HG03354 (cell line): ENCODE measurements at regions not wholly inside any gene's neighbourhood (a gene's known extent, or its start where the extent isn't known, plus 50 kb on each side); places are given as distances from the start of the nearest gene placed in this dataset.
"Not testable (repeated sequence)": the region's sequence is repeated elsewhere in the genome, so short reads cannot be mapped to it uniquely, and the experiment has no call there.

Source experiments
- ATAC-seq: cut with Tn5 transposase; IDR thresholded peaks from one replicate; pipeline ENCODE4 v1.9.1; 2021; ENCODE audit warnings: mild to moderate bottlenecking; ENCODE audit not compliant: unreplicated experiment, poor library complexity, severe bottlenecking

DNA sequence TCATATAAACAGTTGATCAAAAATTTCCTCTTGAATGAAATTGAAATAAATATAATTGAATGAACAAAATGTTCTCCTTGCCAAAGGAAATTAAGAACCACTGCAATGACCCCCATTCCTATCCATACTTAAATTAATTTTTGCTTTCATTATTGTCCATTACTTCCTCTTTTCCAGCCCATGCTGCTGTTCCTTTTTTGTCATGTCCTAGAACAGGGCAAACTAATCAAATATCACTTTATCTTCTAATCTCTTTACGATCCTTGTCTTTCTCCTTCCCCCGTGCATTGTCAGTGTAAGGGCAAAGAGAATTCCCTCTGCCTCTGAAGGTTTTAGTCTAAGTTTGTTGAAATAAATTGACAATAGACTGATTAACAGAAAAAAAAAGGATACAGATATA lies 203.0 kb downstream of the CENPC start:
- no peak for ATAC-seq

DNA sequence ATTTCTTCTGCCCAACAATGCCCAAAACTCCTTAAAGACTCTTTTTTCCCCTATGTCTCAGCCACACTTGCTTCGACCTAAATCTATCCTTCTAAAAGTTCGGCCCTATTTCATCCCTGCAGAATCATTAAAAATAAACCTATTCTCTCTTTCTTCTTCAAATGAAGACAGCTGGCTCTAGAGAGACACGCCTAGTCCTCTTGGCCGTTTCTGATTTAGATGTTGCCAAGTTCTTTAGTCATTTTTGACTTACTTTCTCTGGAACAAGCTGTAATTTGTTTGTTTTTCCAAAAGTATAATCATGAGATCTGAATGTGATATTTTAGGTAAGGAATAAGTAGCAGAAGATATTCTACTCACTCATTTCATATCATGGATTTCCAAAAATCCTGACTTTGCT lies 211.6 kb downstream of the CENPC start:
- no peak for ATAC-seq

DNA sequence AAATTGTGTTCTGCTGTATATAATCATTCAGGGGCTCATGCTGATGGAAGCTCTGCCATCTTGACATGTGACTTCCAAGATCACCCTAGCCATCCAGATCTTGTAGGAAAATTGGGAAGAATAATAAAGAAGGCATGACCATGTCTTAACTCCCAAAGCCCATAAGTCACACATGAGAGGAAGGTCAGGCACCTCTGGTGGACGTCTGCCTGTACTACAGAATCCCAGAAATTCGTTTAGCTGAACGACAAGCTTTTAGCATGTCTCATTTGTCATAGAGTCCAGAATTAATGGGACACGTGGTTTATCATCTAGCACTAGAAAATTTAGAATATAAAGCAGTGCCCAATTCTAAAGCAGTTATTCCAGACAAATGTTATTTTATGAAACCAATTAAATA lies 212.7 kb downstream of the CENPC start:
- peak; percentile 90 for ATAC-seq

DNA sequence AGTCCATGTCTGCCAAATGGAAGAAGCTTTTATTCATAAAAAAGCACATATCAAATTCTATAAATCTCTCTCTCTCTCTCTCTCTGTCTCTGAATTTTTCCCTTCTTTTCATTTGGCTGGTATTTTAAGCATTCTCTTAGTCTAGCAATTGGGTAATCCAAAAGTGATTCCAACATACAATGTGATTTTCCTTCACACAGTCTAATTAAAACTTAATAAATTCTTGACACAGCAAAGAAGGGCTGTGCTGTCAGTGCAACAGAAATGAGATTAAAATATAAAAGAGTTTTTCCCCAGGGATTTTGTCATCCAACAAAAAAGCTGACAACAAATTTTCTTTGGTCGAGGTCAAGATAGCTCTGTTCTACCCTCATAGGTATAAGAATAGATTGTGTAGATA lies 216.9 kb downstream of the CENPC start:
- ATAC-seq = no peak

DNA sequence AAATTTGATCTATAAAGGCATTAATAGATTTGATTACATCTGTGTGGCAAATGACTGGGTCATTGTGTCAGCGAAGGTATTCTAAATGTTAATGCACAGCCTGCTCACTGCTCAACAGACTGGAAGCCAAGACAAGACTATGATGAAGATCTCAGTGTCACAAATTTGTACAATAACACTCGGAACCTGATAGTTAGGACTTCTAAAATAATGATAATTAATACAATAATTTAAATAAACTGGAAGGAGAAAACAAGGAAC lies 217.4 kb downstream of the CENPC start:
- ATAC-seq = no peak

DNA sequence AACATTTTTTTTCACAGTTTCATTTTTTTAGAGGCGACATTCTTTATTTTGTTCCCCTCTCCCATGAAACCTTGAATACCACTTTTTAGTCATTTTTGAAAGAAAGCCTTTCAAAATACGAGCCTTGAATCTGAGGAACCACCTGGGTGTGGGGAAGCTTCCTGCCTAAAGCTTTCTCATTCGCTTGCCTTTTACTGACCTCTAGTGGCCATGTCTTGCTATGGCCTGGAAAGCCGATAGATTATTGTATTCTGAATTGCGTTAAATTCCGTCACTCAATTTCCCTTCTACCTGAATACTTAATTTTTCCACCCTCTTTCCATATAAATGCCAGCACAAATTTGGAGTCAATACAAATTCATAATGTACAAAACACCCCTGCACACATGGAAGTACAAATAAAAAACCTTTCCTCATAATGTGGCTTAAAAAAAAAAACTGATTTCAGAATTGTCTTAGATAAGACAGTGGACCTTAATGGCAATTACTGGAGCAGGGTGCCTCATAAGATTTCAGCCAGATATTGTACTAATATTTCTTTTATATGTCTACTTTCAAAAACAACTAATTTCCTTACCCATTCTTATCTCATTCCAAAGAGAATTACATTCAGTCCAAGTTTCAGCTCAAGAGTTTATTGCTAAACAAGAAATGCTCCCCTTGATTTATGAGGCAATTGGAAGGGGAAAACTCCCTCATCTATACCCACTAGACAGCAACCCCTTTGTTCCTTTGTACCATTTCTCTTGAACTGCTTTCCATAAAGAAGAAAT lies 217.9 kb downstream of the CENPC start:
- peak; percentile 97 for ATAC-seq

DNA sequence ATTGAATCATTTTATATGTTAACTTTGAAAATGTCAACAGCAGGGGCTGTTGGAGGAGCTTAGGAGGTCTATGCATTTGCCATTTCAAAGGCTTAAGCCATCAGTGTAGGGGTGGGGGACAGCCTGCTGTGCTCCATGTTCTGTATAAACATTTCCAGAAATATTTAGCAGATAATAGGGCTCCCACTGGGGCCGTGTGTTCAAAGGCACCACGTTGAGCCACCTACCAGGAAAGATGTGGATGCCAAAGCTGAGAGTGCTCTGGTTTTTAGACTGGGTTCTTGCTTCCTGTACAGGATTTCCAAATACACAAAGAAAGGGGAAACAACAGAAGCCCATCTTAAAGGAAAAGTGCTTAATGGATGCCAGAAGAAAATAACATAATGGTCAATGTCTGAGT lies 219.5 kb downstream of the CENPC start:
- no peak for ATAC-seq

DNA sequence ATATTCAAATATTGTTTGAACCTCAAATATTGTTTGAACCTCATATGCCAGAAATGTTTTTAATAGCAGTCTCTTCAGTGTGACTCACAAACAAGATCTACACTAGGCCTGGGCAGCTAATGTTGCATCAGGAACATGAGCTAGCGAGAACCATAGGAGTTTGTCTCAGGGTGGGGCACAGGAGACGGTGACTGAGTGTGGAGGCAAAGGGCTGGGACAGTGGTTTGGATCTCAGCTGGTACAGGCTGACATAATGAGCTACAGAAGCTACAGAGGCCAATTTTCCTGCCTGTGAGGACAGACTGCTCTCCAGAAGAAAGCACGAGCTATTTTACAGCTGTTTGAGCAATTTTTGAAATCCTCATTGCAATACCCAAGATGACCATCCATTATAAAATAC lies 224.7 kb downstream of the CENPC start:
- ATAC-seq = no peak

DNA sequence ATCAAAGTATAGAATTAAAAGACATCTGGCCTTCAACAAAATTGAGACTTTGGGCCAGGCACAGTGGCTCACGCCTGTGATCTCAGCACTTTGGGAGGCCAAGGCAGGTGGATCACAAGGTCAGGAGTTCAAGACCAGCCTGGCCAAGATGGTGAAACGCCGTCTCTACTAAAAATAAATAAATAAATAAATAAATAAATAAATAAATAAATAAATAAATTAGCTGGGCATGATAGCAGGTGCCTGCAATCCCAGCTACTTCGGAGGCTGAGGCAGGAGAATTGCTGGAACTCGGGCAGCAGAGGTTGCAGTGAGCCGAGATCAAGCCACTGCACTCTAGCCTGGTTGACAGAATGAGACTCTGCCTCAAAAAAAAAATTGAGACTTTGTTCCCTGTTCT lies 225.7 kb downstream of the CENPC start:
- ATAC-seq = not testable (repeated sequence)

DNA sequence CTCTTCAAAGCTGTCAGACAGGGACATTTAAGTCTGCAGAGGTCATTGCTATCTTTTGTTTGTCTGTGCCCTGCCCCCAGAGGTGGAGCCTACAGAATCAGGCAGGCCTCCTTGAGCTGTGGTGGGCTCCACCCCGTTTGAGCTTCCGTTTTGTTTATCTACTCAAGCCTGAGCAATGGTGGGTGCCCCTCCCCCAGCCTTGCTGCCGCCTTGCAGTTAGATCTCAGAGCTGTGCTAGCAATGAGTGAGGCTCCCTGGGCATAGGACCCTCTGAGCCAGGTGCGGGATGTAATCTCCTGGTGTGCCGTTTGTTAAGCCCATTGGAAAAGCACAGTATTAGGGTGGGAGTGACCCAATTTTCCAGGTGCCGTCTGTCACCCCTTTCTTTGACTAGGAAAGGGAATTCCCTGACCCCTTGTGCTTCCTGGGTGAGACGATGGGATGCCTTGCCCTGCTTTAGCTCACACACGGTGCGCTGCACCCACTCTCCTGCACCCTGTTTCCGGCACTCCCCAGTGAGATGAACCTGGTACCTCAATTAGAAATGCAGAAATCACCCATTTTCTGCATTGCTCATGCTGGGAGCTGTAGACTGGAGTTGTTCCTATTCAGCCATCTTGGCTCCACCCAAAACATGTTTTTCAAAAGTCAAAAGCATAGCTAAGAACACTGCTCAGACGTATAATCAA lies 244.7 kb downstream of the CENPC start:
- ATAC-seq = not testable (repeated sequence)

DNA sequence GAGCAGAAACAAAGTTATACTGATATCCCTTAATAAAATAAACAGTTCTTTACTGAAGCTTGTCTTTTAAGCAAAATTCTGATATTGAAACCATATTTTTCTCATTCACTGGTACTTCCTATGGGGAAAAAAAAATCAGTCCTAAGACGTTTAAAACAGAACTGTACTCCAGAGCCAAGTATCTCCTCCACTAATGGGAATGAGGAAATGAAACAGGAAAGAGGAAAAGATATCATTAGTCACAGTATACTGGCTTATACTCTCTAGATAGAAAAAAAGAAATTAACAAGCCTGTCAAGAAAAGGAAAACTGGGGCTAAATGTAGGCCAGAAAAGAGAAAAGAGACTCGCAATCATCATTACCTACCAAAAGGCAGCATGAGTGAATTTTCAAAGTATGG lies 252.7 kb downstream of the CENPC start:
- no peak for ATAC-seq

DNA sequence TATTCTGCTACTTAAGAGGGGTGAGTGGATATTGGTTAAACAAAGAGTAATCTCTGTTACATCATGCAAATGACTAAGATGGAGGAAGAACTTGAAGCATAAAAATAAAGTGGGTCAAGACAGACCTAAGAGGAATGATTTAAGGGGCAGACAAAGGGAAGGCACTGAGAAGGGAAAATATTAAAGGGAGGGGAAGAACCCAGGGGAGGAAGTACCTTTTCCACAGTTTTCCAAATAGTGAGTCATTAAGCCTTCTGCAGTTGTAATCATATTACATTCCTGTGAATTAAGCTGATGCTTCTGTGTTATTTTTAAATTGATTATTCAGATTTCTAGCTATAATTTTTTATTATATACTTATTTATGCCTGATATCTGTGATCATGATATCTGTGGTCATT lies 253.3 kb downstream of the CENPC start:
- ATAC-seq = no peak

DNA sequence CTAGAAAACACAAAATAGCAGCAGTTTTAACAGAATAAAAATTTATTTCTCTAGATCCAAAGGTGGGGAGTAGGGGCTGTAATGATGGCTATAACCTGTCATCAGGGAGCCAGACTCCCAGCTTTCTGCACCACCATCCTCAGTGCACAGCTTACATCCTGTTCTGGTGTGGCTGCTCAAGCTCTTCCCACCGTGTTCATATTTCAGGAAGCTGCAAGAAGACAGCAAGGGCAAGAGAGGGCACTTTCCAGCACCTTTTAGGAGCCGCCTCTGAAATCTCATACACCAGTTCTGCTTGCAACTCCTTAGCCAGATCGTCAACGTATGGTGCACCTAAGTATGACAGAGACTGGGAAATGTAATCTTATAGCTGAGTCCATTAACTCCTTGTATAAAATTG lies 253.7 kb downstream of the CENPC start:
- no peak for ATAC-seq

DNA sequence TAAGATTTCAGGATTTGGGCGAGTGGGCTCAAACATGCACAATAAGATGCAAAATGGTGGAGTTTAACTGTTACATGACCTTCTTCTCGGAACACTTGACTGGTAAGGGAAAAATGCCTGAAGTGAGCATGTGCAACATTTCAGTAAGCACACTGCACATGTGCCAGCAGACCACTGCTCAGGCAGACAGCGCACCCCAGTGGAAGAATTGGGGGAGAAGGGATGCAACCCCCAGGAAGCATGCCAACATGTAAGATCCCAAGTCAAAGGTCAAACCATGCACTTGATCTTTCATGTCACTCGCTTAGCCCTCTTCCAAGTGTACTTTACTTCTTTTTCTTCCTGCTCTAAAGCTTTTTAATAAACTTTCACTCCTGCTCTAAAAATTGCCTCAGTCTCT lies 256.3 kb downstream of the CENPC start:
- ATAC-seq = peak; percentile 65

DNA sequence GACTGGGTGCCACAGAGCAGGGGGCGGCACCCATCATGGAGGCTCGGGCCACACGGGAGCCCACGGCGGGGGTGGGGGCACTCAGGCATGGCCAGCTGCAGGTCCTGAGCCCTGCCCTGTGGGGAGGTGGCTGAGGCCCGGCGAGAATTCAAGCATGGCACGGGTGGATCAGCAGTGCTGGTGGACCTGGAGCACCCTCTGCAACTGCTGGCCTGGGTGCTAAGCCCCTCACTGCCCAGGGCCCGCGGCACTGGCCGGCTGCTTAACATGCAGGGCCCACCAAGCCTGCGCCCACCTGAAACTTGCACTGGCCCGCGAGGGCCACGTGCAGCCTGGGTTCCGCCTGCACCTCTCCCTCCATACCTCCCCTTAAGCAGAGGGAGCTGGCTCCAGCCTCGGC lies 258.6 kb downstream of the CENPC start:
- no peak for ATAC-seq

DNA sequence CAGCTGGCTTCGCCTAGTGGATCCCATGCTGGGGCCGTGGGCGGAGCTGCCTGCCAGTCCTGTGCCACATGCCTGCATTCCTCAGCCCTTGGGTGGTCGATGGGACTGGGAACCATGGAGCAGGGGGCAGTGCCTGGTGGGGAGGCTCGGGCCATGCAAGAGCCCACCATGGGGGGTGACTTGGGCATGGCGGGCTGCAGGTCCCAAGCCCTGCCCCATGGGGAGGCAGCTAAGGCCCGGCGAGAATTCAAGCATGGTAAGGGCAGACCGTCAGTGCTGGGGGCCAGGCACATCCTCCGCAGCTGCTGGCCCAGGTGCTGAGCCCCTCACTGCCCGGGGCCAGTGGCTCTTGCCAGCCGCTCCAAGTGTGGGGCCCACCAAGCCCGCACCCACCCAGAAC lies 262.6 kb downstream of the CENPC start:
- no peak for ATAC-seq

DNA sequence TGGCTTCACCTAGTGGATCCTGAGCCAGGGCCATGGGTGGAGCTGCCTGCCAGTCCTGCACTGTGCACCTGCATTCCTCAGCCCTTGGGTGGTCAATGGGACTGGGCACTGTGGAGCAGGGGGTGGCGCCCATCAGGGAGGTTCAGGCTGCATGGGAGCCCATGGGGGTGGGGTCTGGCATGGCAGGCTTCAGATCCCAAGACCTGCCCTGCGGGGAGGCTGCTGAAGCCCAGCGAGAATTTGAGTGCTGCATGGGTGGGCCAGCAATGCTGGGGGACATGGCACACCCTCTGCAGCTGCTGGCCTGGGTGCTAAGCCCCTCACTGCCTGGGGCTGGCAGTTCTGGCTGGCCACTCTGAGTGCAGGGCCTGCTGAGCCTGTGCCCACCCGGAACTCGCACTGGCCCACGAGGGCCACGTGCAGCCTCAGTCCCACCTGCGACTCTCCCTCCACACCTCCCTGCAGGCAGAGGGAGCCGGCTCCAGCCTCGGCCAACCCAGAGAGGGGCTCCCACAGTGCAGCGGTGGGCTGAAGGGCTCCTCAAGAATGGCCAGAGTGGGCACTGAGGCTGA lies 270.0 kb downstream of the CENPC start:
- no peak for ATAC-seq

DNA sequence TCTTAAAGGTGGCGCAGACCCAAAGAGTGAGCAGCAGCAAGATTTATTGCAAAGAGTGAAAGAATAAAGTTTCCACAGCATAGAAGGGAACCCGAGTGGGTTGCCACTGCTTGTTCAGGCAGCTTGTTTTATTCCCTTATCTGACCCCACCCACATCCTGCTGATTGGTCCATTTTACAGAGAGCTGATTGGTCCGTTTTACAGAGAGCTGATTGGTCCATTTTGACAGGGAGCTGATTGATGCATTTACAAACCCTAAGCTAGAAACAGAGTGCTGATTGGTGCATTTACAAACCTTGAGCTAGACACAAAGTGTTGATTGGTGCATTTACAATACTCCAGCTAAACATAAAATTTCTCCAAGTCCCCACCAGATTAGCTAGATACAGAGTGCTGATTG lies 270.6 kb downstream of the CENPC start:
- ATAC-seq = not testable (repeated sequence)

DNA sequence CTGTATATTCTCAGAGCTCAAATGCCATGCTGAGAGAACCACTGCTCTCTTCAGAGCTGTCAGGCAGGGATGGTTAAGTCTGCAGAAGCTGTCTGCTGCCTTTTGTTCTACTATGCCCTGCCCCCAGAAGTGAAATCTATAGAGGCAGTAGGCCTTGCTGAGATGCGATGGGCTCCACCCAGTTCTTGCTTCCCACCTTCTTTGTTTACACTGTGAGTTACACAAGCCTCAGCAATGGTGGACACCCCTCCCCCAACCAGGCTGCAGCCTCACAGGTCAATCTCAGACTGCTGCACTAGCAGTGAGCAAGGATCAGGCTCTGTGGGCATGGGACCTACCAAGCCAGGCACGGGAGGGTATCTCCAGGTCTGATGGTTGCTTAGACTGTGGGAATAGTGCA lies 271.6 kb downstream of the CENPC start:
- ATAC-seq = no peak

DNA sequence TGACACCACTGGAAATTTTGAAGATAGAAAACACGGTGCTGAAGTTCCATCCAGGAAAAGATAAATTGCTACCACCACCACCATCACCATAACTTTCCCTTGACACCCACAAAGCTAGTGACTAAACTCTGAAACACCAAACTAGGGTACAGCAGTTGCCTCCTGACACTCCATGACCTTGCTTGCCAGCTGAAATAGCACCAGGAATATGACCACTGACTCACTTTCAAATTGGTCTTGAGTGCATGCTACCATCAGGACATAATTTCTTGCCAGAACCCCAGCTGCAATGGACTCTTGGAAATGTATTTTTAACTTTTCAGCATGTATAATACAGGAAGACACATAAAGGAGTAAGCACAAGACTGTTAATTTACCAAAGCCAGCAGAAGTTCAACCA lies 283.3 kb downstream of the CENPC start:
- ATAC-seq = no peak

DNA sequence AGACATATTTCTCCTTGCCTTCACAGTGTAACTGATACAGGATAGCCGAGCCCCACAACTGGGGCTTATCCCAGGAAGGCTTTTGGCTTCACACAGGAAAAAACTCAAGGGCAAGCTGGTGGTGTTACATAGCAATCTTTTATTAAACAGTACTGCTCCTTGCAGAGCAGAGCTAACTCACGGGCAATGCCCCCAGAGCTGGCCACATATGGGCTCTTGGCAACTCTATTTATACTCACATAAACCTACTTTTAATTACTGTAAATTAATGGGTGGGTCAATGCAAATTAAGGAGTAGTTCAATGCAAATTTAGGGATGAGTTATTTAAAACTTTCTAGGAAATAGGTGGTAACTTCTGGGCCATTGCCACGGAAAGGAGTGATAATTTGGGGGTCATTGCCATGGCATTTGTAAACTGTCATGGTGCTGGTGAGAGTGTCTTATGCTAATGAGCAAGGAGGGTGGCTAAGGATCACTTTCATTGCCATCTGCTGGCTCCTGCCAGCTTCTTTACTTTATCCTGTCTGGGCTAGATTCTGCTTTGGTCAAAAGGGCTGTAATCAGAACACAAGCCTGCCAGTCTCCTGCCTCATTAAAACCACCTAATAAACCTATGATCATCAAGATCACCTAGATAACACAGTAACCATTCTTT lies 288.8 kb downstream of the CENPC start:
- ATAC-seq = no peak
